Parathyroid adenoma (tissue), 2 donors: ENCODE measurements at regions not wholly inside any gene's neighbourhood (a gene's known extent, or its start where the extent isn't known, plus 50 kb on each side); places are given as distances from the start of the nearest gene placed in this dataset.

ENCODE experiments used
- H2AFZ ChIP-seq: fragments of 300-600 bp; sonication (generic); one replicate; pipeline ENCODE4 v1.7.0; 2017; ENCODE audit warnings: antibody characterized with exemption, mild to moderate bottlenecking
- H3K27ac ChIP-seq: fragments of 300-600 bp; sonication (generic); one replicate; pipeline ENCODE4 v1.7.0; 2017
- H3K27me3 ChIP-seq: fragments of 300-600 bp; sonication (generic); one replicate; pipeline ENCODE4 v1.7.0; 2017; ENCODE audit warnings: low read length; ENCODE audit not compliant: control insufficient read depth, insufficient read depth
- H3K36me3 ChIP-seq: fragments of 300-600 bp; sonication (generic); one replicate; pipeline ENCODE4 v1.7.0; 2017; ENCODE audit warnings: low read length; ENCODE audit not compliant: control insufficient read depth, insufficient read depth
- H3K4me1 ChIP-seq: fragments of 300-600 bp; sonication (generic); one replicate; pipeline ENCODE4 v1.7.0; 2017; ENCODE audit warnings: control low read depth
- H3K4me2 ChIP-seq: fragments of 300-600 bp; sonication (generic); one replicate; pipeline ENCODE4 v1.7.0; 2017; ENCODE audit warnings: low read length
- H3K4me3 ChIP-seq: fragments of 300-600 bp; sonication (generic); one replicate; pipeline ENCODE4 v1.7.0; 2017; ENCODE audit warnings: low read depth, low read length
- H3K79me2 ChIP-seq: fragments of 300-600 bp; sonication (generic); one replicate; pipeline ENCODE4 v1.7.0; 2017; ENCODE audit warnings: control low read depth
- H3K9ac ChIP-seq: fragments of 300-600 bp; sonication (generic); one replicate; pipeline ENCODE4 v1.7.0; 2017; ENCODE audit warnings: mild to moderate bottlenecking
- H3K9me3 ChIP-seq: fragments of 300-600 bp; sonication (generic); one replicate; pipeline ENCODE4 v1.7.0; 2017; ENCODE audit warnings: low read length; ENCODE audit not compliant: control insufficient read depth
- TF ChIP-seq, protein P1 (sequence below): fragments of 300-600 bp; sonication (generic); IDR thresholded peaks from one replicate; pipeline ENCODE4 v1.7.0; 2017; ENCODE audit warnings: antibody characterized with exemption, mild to moderate bottlenecking
- donor health status: primary hyperparathyroidism.

DNA sequence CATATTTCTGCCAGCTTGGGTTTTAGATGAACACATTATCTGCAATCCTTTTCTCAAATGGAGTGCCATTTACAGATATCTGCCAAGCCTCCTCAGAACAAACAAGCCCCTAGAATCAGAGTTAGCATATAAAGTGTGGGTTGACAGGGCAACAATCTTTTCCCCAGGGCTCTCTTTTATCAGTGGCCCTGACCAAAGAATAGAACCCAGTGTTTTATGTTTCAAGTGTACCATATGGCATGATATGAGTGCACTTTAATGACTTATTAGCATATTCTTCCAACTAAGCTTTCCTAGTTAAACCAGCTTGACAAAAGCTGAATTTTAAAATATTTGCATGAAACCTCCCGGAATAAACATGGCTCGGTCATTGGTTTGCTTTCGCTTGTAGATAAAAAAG is 57.3 kb downstream of the EVX1 start:
- H3K4me2 ChIP-seq, result no peak overlapping the region
- TF ChIP-seq, protein P1, sequence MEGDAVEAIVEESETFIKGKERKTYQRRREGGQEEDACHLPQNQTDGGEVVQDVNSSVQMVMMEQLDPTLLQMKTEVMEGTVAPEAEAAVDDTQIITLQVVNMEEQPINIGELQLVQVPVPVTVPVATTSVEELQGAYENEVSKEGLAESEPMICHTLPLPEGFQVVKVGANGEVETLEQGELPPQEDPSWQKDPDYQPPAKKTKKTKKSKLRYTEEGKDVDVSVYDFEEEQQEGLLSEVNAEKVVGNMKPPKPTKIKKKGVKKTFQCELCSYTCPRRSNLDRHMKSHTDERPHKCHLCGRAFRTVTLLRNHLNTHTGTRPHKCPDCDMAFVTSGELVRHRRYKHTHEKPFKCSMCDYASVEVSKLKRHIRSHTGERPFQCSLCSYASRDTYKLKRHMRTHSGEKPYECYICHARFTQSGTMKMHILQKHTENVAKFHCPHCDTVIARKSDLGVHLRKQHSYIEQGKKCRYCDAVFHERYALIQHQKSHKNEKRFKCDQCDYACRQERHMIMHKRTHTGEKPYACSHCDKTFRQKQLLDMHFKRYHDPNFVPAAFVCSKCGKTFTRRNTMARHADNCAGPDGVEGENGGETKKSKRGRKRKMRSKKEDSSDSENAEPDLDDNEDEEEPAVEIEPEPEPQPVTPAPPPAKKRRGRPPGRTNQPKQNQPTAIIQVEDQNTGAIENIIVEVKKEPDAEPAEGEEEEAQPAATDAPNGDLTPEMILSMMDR, result no peak
- H3K27me3 ChIP-seq, result no peaks in the 10 kb centered on the region
- no peaks in the 10 kb centered on the region for H3K4me1 ChIP-seq
- H3K9ac ChIP-seq, result no peak overlapping the region
- no peaks in the 10 kb centered on the region for H3K36me3 ChIP-seq
- no peak overlapping the region for H3K27ac ChIP-seq
- H2AFZ ChIP-seq, result no peak overlapping the region
- no peaks in the 10 kb centered on the region for H3K79me2 ChIP-seq
- no peaks in the 10 kb centered on the region for H3K9me3 ChIP-seq
- H3K4me3 ChIP-seq, result no peak overlapping the region

DNA sequence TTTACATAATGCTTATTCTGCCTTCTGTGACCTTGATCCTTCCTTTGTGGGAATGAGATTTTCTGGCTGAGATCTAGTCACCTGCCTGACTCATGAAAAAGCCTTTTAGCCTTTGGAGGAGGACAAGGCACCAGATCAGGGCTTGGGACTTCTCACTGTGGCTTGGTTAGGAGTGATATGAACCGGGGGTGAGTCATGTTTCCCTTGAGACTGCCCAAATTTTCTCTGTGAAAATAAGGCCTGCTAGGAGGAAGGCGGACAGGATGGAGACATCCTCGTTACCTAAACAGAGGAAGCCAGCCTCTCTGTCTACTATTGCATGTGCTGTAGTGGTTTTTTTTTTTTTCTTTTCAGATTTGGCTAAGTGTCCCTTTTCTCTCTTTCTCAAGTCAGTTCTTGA is 57.8 kb downstream of the EVX1 start:
- Histone ChIP-seq H3K4me3 (no peak overlapping the region), H3K4me1 (no peaks in the 10 kb centered on the region), H3K4me2 (no peak overlapping the region), H3K9me3 (no peaks in the 10 kb centered on the region), H3K27me3 (no peaks in the 10 kb centered on the region), H2AFZ (no peak overlapping the region), H3K27ac (no peak overlapping the region), H3K9ac (no peak overlapping the region), H3K79me2 (no peaks in the 10 kb centered on the region), H3K36me3 (no peaks in the 10 kb centered on the region)
- TF ChIP-seq, protein P1, result no peak

DNA sequence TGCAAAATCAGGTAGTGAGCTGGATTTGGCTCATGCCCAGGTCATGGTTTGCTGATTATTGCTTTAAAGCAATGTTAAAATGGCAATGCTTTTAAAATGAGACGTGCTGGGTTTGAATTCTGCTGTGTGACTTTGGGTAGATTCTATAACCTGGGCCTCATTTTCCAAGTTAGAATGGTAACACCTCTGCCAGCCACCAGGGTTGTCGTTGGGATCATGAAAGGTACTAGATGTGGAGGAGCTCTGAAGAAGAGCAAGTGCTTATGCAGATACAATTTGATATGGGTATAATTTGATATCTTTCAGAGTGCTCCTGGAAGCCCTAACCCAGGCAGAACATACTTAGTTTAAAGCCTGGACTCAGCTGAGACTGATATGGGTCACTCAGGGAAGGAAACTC is 60.0 kb downstream of the EVX1 start:
- no peaks in the 10 kb centered on the region for H3K9me3 ChIP-seq
- H3K36me3 ChIP-seq, result no peaks in the 10 kb centered on the region
- no peaks in the 10 kb centered on the region for H3K27me3 ChIP-seq
- no peaks in the 10 kb centered on the region for H3K79me2 ChIP-seq
- TF ChIP-seq, protein P1, result no peak
- no peaks in the 10 kb centered on the region for H3K4me1 ChIP-seq
- H3K9ac ChIP-seq, result no peak overlapping the region
- H2AFZ ChIP-seq, result no peak overlapping the region
- H3K4me2 ChIP-seq, result no peak overlapping the region
- no peak overlapping the region for H3K4me3 ChIP-seq
- no peak overlapping the region for H3K27ac ChIP-seq

DNA sequence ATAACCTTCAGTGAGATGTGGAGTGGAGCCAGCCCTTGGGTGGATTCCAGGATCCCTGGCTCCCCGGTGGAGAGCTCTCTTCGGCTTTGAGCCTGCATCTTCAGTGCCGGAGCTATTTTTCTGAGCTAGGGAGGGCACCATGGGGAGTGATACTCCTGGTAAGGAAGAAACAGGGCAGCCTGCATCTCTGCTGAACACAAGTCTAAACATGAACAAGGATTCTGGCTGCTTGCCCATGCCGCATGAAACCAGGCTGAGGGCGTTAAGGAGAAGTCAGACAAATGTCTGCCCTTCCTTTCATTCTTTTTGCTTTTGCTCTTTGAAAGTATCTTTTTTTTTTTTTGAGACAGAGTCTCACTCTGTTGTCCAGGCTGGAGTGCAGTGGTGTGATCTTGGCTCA is 60.4 kb downstream of the EVX1 start:
- no peak overlapping the region for H3K4me2 ChIP-seq
- H3K27ac ChIP-seq, result no peak overlapping the region
- no peak overlapping the region for H3K9ac ChIP-seq

GRCh38 chr7:27305854-27306253 is 63.3 kb downstream of the EVX1 start:
- H3K36me3 ChIP-seq, result no peaks in the 10 kb centered on the region
- no peak overlapping the region for H3K27ac ChIP-seq
- H3K79me2 ChIP-seq, result no peaks in the 10 kb centered on the region
- H3K4me1 ChIP-seq, result no peaks in the 10 kb centered on the region
- H3K9ac ChIP-seq, result no peak overlapping the region
- no peak overlapping the region for H3K4me3 ChIP-seq
- no peaks in the 10 kb centered on the region for H3K27me3 ChIP-seq
- no peaks in the 10 kb centered on the region for H3K9me3 ChIP-seq
- H2AFZ ChIP-seq, result no peak overlapping the region
- H3K4me2 ChIP-seq, result no peak overlapping the region
- TF ChIP-seq, protein P1, result no peak

More for the DNA sequence above, 60.4 kb downstream of the EVX1 start:
- no peaks in the 10 kb centered on the region for H3K4me1 ChIP-seq
- no peaks in the 10 kb centered on the region for H3K79me2 ChIP-seq
- TF ChIP-seq, protein P1, result no peak
- H3K9me3 ChIP-seq, result no peaks in the 10 kb centered on the region
- no peak overlapping the region for H2AFZ ChIP-seq
- H3K4me3 ChIP-seq, result no peak overlapping the region
- H3K27me3 ChIP-seq, result no peaks in the 10 kb centered on the region
- H3K36me3 ChIP-seq, result no peaks in the 10 kb centered on the region
